Liver (tissue), 8 donors: ENCODE measurements at regions not wholly inside any gene's neighbourhood (a gene's known extent, or its start where the extent isn't known, plus 50 kb on each side); places are given as distances from the start of the nearest gene placed in this dataset.

ENCODE experiments used
- DNase-seq: peaks from one replicate; pipeline ENCODE4 v3.0.0-alpha.2; 2017; ENCODE audit warnings: low spot score
- H3K27ac ChIP-seq, 2 donors: one replicate each; pipeline ENCODE4 v1.7.0; 2013; ENCODE audit warnings: inconsistent platforms in 2 of 2, low read length in 2 of 2, control low read depth in 1 of 2, low read depth in 1 of 2, mild to moderate bottlenecking in 1 of 2
- H3K27me3 ChIP-seq, 4 donors: one replicate each; pipeline versions ENCODE4 v1.6.1 to v1.7.0; 2013; ENCODE audit warnings: low read length in 3 of 4, inconsistent platforms in 1 of 4, mild to moderate bottlenecking in 1 of 4, moderate library complexity in 1 of 4; ENCODE audit not compliant: control insufficient read depth in 4 of 4, insufficient read depth in 4 of 4
- H3K36me3 ChIP-seq, 4 donors: one replicate each; pipeline versions ENCODE4 v1.6.1 to v1.7.0; 2013; ENCODE audit warnings: low read length in 3 of 4, mild to moderate bottlenecking in 3 of 4, low read depth in 1 of 4, moderate library complexity in 1 of 4; ENCODE audit not compliant: control insufficient read depth in 4 of 4, insufficient read depth in 3 of 4
- H3K4me1 ChIP-seq, 4 donors: one replicate each; pipeline versions ENCODE4 v1.6.1 to v1.7.0; 2013; ENCODE audit warnings: low read length in 3 of 4, mild to moderate bottlenecking in 3 of 4, moderate library complexity in 1 of 4; ENCODE audit not compliant: control insufficient read depth in 4 of 4, insufficient read depth in 4 of 4
- H3K4me3 ChIP-seq, 3 donors: one replicate each; pipeline versions ENCODE4 v1.6.1 to v1.7.0; 2013; ENCODE audit warnings: low read length in 3 of 3, control low read depth in 1 of 3, low read depth in 1 of 3, mild to moderate bottlenecking in 1 of 3
- H3K9ac ChIP-seq, 2 donors: one replicate each; pipeline ENCODE4 v1.7.0; 2013; ENCODE audit warnings: low read length in 2 of 2, mild to moderate bottlenecking in 2 of 2, moderate library complexity in 2 of 2, control low read depth in 1 of 2, low read depth in 1 of 2
- H3K9me3 ChIP-seq, 4 donors: one replicate each; pipeline versions ENCODE4 v1.6.1 to v1.7.0; 2013; ENCODE audit warnings: low read length in 3 of 4; ENCODE audit not compliant: control insufficient read depth in 4 of 4
- EGR1 ChIP-seq, 2 donors: IDR thresholded peaks; 2 replicates each; pipeline ENCODE4 v1.6.1; 2016 to 2018; ENCODE audit warnings: antibody characterized with exemption in 2 of 2, low read depth in 2 of 2
- FOXA1 ChIP-seq: IDR thresholded peaks from 2 replicates; pipeline ENCODE4 v1.6.1; 2016; ENCODE audit warnings: antibody characterized with exemption
- FOXA2 ChIP-seq: IDR thresholded peaks from 2 replicates; pipeline ENCODE4 v1.6.1; 2016; ENCODE audit warnings: antibody characterized with exemption
- GABPA ChIP-seq, 2 donors: IDR thresholded peaks in 1 of 2; conservative IDR thresholded peaks in 1 of 2; 2 replicates each; pipeline ENCODE4 v1.6.1; 2016; ENCODE audit warnings: antibody characterized with exemption in 2 of 2, mild to moderate bottlenecking in 1 of 2, moderate library complexity in 1 of 2
- HNF4A ChIP-seq, 2 donors: conservative IDR thresholded peaks; 2 replicates each; pipeline ENCODE4 v1.6.1; 2016; ENCODE audit warnings: antibody characterized with exemption in 2 of 2, mild to moderate bottlenecking in 2 of 2
- HNF4G ChIP-seq: IDR thresholded peaks from 2 replicates; pipeline ENCODE4 v1.6.1; 2016; ENCODE audit warnings: antibody characterized with exemption
- JUND ChIP-seq, 2 donors: IDR thresholded peaks; 2 replicates each; pipeline ENCODE4 v1.6.1; 2016; ENCODE audit warnings: antibody characterized with exemption in 2 of 2
- RAD21 ChIP-seq, 2 donors: IDR thresholded peaks; 2 replicates each; pipeline ENCODE4 v1.6.1; 2016; ENCODE audit warnings: antibody characterized with exemption in 2 of 2, mild to moderate bottlenecking in 2 of 2
- RXRA ChIP-seq, 2 donors: IDR thresholded peaks; 2 replicates each; pipeline ENCODE4 v1.6.1; 2017 to 2018; ENCODE audit warnings: antibody characterized with exemption in 2 of 2, mild to moderate bottlenecking in 1 of 2
- SP1 ChIP-seq: IDR thresholded peaks from 2 replicates; pipeline ENCODE4 v1.6.1; 2018; ENCODE audit warnings: antibody characterized with exemption, mild to moderate bottlenecking
- TAF1 ChIP-seq: conservative IDR thresholded peaks from 2 replicates; pipeline ENCODE4 v1.6.1; 2016; ENCODE audit warnings: antibody characterized with exemption, mild to moderate bottlenecking
- YY1 ChIP-seq: IDR thresholded peaks from 2 replicates; pipeline ENCODE4 v1.6.1; 2016; ENCODE audit warnings: antibody characterized with exemption, mild to moderate bottlenecking
- WGBS: extraction: QIAGEN DNeasy Blood & Tissue Kit; methylation state at CpG from one replicate; pipeline ENCODE4 v1.1.7; 2013; 5-methylcytosine and 5-hydroxymethylcytosine counted together
- TF ChIP-seq, protein P1 (sequence below): IDR thresholded peaks from 2 replicates; pipeline ENCODE4 v1.6.1; 2016; ENCODE audit warnings: antibody characterized with exemption, mild to moderate bottlenecking
- TF ChIP-seq, protein P2 (sequence below): fragments of 150-350 bp; IDR thresholded peaks from 2 replicates; pipeline ENCODE4 v1.5.1; 2017; ENCODE audit warnings: improper control_type of control experiment, low read depth, low read length; ENCODE audit not compliant: missing input control
- TF ChIP-seq, protein P3 (sequence below): IDR thresholded peaks from 2 replicates; pipeline ENCODE4 v1.6.1; 2016; ENCODE audit warnings: antibody characterized with exemption
- TF ChIP-seq, protein P4 (sequence below): IDR thresholded peaks from 2 replicates; pipeline ENCODE4 v1.6.1; 2016; ENCODE audit warnings: antibody characterized with exemption
- donor health status: healthy.
- donor health status: healthy.
- donor health status: healthy.
- donor health status: healthy.
- donor health status: healthy.

DNA sequence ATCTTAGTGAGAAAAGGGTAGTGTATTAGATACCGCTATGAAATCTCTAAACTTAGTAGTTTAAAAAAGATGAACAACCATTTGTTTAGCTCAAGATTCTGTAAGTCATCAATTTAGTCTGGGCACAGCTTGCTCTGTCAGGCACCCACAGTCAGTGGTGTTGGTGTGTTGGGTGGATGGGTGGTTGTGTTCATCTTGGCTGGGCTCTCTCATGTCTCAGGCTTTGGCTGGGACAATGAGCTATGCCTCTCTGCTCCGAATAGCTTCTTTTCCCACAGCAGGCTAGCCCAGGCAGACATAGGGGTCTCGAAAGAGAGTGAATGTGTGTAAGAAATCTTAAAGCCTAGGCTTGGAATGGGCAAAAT is 127.0 kb upstream of the GATB start:
- TF ChIP-seq, protein P1, sequence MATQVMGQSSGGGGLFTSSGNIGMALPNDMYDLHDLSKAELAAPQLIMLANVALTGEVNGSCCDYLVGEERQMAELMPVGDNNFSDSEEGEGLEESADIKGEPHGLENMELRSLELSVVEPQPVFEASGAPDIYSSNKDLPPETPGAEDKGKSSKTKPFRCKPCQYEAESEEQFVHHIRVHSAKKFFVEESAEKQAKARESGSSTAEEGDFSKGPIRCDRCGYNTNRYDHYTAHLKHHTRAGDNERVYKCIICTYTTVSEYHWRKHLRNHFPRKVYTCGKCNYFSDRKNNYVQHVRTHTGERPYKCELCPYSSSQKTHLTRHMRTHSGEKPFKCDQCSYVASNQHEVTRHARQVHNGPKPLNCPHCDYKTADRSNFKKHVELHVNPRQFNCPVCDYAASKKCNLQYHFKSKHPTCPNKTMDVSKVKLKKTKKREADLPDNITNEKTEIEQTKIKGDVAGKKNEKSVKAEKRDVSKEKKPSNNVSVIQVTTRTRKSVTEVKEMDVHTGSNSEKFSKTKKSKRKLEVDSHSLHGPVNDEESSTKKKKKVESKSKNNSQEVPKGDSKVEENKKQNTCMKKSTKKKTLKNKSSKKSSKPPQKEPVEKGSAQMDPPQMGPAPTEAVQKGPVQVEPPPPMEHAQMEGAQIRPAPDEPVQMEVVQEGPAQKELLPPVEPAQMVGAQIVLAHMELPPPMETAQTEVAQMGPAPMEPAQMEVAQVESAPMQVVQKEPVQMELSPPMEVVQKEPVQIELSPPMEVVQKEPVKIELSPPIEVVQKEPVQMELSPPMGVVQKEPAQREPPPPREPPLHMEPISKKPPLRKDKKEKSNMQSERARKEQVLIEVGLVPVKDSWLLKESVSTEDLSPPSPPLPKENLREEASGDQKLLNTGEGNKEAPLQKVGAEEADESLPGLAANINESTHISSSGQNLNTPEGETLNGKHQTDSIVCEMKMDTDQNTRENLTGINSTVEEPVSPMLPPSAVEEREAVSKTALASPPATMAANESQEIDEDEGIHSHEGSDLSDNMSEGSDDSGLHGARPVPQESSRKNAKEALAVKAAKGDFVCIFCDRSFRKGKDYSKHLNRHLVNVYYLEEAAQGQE = no peak
- TF ChIP-seq RXRA (IDR thresholded peaks at IDR 0.05) = no peak
- no peak for TF ChIP-seq FOXA2
- no peak for TF ChIP-seq RAD21 (IDR thresholded peaks at IDR 0.05)
- no peak for TF ChIP-seq SP1
- no peak for TF ChIP-seq GABPA (IDR thresholded peaks at IDR 0.05 in 1 of 2, conservative IDR thresholded peaks at IDR 0.05 in 1 of 2)
- no peak for TF ChIP-seq YY1
- TF ChIP-seq, protein P2, sequence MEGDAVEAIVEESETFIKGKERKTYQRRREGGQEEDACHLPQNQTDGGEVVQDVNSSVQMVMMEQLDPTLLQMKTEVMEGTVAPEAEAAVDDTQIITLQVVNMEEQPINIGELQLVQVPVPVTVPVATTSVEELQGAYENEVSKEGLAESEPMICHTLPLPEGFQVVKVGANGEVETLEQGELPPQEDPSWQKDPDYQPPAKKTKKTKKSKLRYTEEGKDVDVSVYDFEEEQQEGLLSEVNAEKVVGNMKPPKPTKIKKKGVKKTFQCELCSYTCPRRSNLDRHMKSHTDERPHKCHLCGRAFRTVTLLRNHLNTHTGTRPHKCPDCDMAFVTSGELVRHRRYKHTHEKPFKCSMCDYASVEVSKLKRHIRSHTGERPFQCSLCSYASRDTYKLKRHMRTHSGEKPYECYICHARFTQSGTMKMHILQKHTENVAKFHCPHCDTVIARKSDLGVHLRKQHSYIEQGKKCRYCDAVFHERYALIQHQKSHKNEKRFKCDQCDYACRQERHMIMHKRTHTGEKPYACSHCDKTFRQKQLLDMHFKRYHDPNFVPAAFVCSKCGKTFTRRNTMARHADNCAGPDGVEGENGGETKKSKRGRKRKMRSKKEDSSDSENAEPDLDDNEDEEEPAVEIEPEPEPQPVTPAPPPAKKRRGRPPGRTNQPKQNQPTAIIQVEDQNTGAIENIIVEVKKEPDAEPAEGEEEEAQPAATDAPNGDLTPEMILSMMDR = no peak
- no peak for DNase-seq
- Histone ChIP-seq H3K27ac (no peak overlapping the region), H3K4me3 (no peak overlapping the region), H3K9me3 (no peaks in the 10 kb centered on the region), H3K27me3 (no peaks in the 10 kb centered on the region), H3K36me3 (no peaks in the 10 kb centered on the region), H3K9ac (no peak overlapping the region), H3K4me1 (no peaks in the 10 kb centered on the region)
- 85% methylated on average over 3 of the region's 3 CpGs for WGBS

DNA sequence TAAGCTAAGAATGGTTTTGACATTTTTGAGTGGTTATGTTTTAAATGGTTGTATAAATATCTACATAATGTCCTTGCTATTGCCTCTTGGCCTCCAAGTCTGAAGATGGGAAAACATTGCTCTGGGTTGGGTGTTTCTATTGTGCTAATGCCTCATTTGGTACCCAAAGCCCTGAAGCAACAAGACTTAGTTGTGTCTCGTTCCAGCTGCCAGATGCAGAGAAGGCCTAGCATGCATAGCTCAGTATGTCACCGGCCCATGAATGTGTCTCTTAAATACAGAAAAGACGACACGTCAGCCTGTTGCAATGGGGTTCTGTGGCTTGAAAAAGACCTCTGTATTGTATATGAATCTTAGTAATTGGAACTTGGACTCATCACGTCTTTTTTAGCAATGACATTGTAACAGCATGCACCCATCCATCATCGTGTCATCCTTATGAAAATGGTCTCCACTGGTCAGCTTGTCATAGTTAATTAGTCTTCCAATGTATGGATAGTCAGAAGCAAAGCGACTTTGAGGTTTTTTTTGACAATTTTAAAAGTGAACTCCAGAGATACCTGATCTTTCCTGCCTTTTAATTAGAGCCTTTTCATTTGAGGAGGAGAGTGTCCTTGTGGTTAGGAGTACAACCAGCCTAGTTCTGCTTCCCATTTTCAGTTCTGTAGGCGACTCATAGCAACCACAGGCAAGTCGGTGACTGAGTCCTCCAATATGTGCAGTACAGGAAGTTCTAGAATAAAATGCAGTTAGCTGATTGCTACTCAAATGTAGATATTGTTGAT is 126.4 kb upstream of the GATB start:
- TF ChIP-seq GABPA (IDR thresholded peaks at IDR 0.05 in 1 of 2, conservative IDR thresholded peaks at IDR 0.05 in 1 of 2) = no peak
- no peak for TF ChIP-seq FOXA2
- TF ChIP-seq, protein P3, sequence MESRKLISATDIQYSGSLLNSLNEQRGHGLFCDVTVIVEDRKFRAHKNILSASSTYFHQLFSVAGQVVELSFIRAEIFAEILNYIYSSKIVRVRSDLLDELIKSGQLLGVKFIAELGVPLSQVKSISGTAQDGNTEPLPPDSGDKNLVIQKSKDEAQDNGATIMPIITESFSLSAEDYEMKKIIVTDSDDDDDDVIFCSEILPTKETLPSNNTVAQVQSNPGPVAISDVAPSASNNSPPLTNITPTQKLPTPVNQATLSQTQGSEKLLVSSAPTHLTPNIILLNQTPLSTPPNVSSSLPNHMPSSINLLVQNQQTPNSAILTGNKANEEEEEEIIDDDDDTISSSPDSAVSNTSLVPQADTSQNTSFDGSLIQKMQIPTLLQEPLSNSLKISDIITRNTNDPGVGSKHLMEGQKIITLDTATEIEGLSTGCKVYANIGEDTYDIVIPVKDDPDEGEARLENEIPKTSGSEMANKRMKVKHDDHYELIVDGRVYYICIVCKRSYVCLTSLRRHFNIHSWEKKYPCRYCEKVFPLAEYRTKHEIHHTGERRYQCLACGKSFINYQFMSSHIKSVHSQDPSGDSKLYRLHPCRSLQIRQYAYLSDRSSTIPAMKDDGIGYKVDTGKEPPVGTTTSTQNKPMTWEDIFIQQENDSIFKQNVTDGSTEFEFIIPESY = no peak
- TF ChIP-seq, protein P4, sequence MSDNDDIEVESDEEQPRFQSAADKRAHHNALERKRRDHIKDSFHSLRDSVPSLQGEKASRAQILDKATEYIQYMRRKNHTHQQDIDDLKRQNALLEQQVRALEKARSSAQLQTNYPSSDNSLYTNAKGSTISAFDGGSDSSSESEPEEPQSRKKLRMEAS = no peak
- no peak for TF ChIP-seq EGR1 (IDR thresholded peaks at IDR 0.05; ENCODE audit: low read depth in 2 of 2)
- TF ChIP-seq JUND (IDR thresholded peaks at IDR 0.05) = no peak
- TF ChIP-seq, protein P2 = no peak
- TF ChIP-seq, protein P1 = no peak
- TF ChIP-seq FOXA1 = no peak
- TF ChIP-seq HNF4A (conservative IDR thresholded peaks at IDR 0.05) = no peak
- no peak for TF ChIP-seq TAF1
- no peak for TF ChIP-seq RAD21 (IDR thresholded peaks at IDR 0.05)
- no peak for TF ChIP-seq SP1
- no peak for TF ChIP-seq HNF4G
- H3K36me3 ChIP-seq = no peaks in the 10 kb centered on the region
- H3K4me3 ChIP-seq = no peak overlapping the region
- DNase-seq = no peak
- no peaks in the 10 kb centered on the region for H3K9me3 ChIP-seq
- WGBS = 80% methylated on average over 9 of the region's 9 CpGs
- no peaks in the 10 kb centered on the region for H3K27me3 ChIP-seq
- H3K27ac ChIP-seq = no peak overlapping the region
- no peaks in the 10 kb centered on the region for H3K4me1 ChIP-seq
- H3K9ac ChIP-seq = no peak overlapping the region
